COR-L47 (cell line): ENCODE measurements at regions not wholly inside any gene's neighbourhood (a gene's known extent, or its start where the extent isn't known, plus 50 kb on each side); places are given as distances from the start of the nearest gene placed in this dataset.
"Not testable (repeated sequence)": the region's sequence is repeated elsewhere in the genome, so short reads cannot be mapped to it uniquely, and the experiment has no call there.

Experiments used
- DNase-seq: peaks from one replicate; lab custom pipeline; 2025; lab: John Stamatoyannopoulos, UW

GRCh38 chr15:96053031-96053780, 277.3 kb upstream of the NR2F2 start:
- DNase-seq, result peak; percentile 91

DNA sequence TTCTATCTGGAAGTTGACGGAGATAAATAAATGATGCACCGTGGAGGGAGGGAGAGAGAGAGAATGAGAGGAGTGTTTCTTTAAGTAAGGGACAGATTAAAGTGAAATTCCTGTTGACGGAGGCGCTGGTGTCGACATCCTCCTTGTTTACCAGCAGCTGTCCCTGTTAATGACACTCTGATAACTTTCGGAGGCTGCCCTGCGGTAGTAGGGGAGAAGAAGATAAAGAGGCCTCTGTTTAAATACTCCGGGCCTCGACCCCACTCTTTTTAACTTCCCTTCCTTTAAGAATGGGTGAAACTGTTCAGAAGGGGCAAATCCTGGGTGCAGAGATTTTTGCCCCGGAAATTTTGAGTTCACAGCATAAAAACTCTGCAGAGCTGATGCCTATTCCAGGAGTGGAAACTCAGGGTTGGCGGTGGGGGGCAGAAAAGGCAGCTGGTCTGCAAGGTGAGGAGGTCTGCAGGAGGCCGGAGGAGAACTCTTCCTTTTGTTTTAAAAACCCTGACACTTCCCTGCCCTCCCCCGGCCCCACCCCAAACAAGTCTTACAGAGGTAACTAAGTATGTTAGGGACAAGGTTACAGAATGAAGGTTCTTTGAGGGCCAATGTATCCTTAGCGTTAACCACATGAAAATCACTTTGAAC, 276.6 kb upstream of the NR2F2 start:
- no peak for DNase-seq

DNA sequence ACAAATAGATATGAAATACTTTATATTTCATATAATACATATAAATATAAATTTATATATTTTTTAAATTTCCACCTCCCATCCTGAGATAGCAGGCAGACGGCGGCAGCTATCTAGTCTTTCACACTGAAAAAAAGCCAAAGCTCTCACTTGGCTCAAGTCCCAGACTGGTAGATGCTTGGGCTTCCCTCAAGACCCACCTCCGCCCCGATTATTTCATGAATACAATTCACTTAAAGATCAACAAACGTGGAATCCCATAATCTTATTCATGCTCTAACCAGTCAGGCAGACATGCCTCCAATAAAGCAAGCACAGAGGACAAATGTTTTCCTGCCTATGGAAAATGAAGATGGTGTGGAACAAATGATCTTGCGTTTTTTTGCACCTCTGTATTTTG, 275.9 kb upstream of the NR2F2 start:
- no peak for DNase-seq

DNA sequence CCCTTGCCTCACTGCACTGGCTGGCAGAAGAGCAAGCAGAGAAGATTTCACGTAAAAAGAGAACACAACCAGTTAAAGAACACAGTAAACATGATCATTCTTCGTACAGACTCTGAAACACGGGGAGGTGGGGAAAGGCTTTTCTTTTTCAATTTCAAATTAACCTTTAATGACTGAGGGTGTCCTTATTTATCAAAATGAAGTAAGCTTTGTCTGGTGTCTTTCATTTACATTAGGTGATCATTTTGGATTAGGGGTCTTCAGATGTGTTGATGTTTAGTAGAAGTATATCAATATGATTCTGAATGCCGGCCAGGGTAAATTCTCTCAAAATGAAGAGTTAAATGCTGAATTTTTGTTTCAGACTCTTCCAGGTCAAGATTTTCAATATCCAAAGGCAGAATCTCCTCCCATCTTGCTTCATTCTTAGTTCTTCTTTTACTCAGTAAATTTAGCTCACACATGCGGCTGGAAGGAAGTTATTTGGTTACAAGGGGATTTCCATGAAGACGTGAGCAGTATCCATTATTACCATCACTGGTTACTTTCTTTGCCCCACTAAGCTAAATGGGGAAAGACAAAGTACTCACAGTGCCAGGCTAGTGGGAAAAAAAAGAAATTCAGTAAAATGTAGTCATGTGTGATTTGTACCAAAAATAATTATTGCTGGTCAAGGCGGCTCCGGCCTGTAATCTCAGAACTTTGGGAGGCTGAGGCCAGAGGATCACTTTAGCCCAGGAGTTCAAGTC, 272.2 kb upstream of the NR2F2 start:
- DNase-seq, result no peak

- not testable (repeated sequence) for DNase-seq
These were observed 271.7 kb upstream of the NR2F2 start for GRCh38 chr15:96058852-96059103.

DNA sequence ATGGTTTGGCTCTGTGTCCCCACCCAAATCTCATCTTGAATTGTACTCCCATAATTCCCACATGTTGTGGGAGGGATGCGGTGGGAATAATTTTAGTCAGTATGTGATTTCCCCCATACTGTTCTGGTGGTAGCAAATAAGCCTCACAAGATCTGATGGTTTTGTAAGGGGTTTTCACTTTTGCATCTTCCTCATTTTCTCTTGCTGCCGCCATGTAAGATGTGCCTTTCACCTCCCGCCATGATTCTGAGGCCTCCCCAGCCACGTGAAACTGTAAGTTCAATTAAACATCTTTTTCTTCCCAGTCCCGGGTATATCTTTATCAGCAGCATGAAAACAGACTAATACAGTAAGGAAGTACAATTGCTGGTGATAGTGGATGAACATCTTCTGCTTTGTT, 269.9 kb upstream of the NR2F2 start:
- DNase-seq, result not testable (repeated sequence)

- DNase-seq, result no peak
These were observed 266.1 kb upstream of the NR2F2 start for GRCh38 chr15:96064351-96064756.

DNA sequence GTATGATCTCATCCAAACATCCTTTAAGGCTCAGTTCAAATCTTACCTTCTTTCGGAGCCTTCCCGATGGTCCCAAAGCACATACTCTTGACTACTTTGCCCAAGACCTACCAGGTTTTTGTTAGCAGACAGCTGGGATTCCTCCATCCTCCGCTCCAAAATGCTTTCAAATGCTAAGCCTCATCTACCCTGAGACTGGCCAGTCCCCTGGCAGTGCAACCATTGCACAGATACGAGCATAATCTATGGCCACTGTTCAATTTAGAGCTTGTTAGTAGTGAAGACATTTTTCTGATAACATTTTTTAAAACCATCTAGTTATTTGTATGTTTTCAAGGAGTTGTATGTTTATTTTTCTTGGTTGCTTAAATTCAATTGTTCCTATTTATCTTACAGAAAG, 264.4 kb upstream of the NR2F2 start:
- no peak for DNase-seq

DNA sequence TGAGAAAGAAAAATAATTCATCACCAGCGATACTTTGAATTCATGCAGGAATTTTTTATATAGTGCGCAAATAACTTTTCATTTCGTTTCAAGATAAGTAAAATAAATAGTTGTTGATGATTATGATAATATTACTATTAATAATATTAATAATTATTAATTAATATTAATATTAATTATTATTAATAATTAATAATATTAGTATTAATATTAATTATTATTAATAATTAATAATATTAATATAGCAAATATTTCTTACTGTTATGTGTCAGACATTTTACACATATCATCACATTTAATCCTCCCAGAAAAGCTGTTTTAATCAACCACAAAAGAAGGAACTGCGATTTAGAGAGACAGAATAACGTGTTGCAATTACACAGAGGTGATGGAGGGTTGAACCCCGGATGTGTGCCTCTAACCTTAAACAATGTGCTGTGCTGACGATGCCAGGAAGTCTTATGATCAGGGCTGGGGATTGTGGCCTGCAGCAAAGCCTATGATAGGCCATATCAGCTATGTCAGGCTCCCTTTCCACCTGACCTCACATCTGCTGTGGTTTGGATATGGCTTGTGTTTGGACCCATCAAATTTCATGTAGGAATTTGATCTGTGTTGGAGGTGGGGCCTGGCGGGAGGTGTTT, 263.5 kb upstream of the NR2F2 start:
- no peak for DNase-seq

GRCh38 chr15:96067677-96068076, 262.8 kb upstream of the NR2F2 start:
- DNase-seq, result no peak

DNA sequence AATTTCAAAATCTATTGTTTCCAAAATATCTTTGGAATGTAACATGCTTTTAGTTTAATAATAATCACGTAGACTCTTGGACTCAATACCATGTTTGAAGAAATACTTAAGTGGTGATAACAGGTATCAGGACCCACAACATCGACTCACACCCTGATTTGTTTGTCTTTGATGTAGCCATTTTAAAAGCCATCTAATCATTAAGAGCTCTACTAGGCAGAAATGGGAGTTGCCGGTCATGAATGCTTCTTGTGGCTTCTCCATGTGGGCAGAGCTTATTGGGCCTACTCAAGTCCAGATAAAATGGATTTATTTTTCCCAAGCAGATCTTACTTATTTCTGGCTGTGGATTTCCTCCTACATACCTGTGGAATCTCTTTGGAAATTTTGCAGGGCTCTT, 261.6 kb upstream of the NR2F2 start:
- DNase-seq, result no peak

- no peak for DNase-seq
These were observed 259.9 kb upstream of the NR2F2 start for GRCh38 chr15:96070636-96071035.

DNA sequence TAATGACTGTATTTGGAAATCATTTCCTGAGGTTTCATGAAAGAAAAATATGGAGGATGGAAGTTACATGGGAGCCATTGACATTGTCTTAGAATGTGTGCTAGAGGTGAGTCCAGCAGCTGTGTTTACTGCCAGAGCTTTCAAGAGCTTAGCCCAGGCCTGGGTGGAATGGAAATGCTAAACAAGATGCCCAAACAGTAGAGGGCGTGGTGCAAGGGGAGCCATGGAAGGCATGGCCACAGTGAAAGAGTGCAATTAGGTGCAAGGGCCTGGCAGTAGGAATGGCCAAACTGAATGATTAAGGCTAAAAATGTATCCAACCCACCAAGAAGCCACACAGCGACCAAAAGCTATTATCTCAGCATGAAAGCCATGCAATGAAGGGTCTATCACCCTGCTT, 257.7 kb upstream of the NR2F2 start:
- DNase-seq, result no peak

DNA sequence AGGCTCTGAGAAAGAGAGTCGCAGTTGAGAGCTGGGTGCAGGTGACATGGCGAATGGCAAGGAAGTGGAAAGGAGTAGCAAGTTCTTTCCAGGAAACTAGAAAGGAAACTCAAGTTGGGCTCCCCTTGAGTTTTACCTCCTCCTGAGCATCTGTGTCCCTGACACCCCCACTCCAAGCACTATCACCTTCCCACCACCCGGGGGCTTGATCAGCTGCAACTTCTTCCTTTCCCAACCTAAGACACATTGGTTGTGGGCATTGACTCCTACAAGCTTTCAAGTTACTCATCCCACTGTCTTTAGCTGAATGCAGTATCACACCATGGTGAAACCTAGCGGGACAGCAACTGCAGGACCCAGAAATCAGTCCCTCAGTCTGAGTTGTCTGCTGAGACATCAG, 256.6 kb upstream of the NR2F2 start:
- DNase-seq, result no peak

GRCh38 chr15:96075895-96076294, 254.6 kb upstream of the NR2F2 start:
- DNase-seq, result no peak

DNA sequence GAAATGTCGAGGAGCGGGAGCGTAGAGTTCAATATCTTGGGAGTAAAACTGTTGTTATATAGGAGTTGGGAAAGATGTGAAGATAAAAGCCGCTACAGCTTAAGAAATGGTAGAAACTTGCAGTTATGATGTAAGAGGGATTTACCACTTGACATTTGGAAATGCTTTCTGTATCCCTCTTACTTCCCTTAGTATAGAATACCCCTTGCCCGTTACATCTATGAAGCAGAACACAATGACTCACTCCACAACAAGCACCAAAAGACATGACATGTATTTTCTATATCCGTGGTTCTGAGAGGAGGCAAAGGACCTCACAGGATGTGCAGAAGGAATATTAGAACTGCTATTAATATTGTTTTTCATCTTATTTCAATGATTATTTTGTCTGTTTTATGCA, 254.2 kb upstream of the NR2F2 start:
- no peak for DNase-seq

GRCh38 chr15:96079041-96079440, 251.5 kb upstream of the NR2F2 start:
- DNase-seq, result no peak

GRCh38 chr15:96079882-96080281, 250.6 kb upstream of the NR2F2 start:
- no peak for DNase-seq

DNA sequence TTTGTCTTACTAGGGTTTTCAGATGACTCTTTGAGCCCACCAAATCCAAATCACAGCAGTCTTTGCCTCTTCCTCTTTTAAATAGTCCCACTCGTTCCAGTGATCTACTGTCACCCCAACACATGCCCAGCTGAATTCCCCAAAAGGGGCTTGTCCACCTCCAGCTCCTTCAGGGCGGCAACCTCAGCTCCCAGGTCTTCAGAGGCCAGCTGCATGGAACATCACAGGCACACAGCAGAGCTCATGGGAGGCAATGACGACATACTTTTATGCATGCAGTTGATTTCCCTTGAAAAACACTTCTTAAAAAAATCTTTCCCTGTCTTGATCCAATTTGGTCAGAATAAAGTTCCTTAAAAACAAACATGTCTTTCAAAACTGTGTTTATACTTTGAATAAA, 244.3 kb upstream of the NR2F2 start:
- DNase-seq, result no peak

DNA sequence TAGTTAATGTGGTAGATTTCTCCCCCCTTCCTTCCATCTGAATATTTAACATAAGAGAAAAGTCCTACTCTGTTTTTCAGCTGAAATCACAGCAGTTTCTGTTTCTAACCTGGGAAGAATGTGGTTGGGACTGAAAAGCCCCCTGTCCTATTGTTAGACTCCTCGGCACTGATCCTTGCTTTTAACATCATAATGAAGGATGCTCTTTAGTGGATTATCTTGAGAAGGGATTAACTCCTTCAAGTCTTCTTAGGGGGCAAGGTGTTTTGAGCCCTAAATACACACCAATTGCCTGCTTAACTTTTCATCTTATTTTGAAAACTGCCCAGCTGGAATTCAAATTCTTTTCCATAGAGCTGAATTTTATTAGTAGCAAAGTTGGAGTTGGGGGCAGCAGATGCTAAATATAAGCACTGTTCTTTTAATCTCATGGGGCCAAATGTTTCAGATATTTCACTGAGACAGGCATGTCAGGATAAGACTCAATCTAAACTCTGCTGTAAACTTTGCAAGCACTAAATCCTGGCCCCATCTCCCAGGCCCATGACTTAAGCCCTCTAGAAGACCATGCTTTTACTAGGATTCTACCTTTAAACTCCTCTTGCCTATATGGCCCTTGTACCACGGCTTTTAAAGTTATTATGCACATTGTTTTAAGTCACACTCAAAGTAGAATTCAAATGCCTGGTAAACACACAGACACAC, 243.2 kb upstream of the NR2F2 start:
- no peak for DNase-seq

DNA sequence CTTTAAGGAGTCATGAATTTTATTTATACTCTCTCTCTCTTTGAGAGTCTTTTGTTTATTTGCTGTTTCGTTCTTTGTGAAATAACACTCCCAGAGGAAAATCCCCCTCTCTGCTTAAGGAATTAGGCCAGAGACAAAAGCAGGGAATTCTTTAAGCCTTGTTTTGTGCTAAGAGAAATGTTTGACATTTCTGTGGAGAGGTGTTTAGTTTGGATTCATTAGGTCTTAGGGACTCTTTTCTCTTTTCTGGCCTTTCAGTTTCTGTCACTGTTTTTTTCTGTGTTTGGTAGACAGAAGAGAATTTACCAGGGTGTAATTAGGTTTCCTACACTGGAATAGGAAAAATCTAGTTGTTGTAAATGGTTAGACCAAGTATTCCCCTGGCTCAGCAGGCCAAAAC, 241.8 kb upstream of the NR2F2 start:
- no peak for DNase-seq

DNA sequence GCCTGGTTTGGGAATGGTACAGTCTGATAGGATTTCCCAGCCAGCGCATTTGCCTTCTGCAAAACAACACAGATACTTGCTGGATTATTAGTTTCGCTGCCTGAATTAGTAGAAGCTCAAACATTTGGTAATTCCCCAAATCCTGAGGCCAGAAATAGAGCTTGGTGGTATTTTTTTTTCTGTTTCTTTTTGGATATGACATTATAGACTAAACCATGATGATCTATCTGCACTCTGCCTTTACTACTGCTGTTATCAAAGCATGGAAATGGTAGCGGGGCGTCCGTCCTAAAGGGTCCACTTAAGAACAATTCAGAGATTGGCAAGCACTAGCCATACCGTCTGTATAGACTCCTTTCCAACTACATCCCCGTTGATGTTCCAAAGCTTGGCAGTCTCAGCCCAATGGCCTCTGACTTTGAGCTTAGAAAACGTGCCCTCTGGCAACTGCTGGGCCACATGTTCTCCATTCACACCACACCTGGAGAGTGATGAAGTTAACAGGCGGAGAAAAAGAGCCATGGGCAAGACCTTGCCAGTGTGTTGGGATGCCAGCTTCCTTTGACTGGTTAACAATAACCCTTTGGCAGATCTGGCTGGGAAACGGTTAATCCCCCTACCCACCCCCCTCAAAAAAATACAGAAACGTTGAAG, 241.0 kb upstream of the NR2F2 start:
- DNase-seq, result no peak
